ENCODE measurements at regions not wholly inside any gene's neighbourhood (a gene's known extent, or its start where the extent isn't known, plus 50 kb on each side); places are given as distances from the start of the nearest gene placed in this dataset.

- no peaks in the 10 kb centered on the region for H3K4me1 Mint-ChIP-seq
- 91% methylated on average over 1 of the region's 2 CpGs for WGBS (ENCODE audit: insufficient coverage)
- peaks cover 0 to 3% of the 10 kb centered on the region in 2 donors for H3K9me3 Mint-ChIP-seq
- Histone ChIP-seq H3K27me3 (ENCODE audit: control insufficient read depth, insufficient read depth, low read length) (no peaks in the 10 kb centered on the region), H3K36me3 (ENCODE audit: control insufficient read depth, insufficient read depth, low read length) (no peaks in the 10 kb centered on the region), H3K4me3 (ENCODE audit: low read length) (no peak overlapping the region), H3K4me1 (ENCODE audit: control insufficient read depth, insufficient read depth, low read length) (no peaks in the 10 kb centered on the region), H3K9me3 (ENCODE audit: control insufficient read depth, insufficient read depth, low read length) (no peaks in the 10 kb centered on the region), H3K27ac (ENCODE audit: low read length) (no peak overlapping the region)
- ATAC-seq (no peak), DNase-seq (no peak)
- no peak for TF ChIP-seq CTCF (IDR thresholded peaks at IDR 0.05)
- H3K27me3 Mint-ChIP-seq (ENCODE audit: low read depth in 2 of 2): no peaks in the 10 kb centered on the region
- H3K4me3 Mint-ChIP-seq: no peak overlapping the region
- intact Hi-C loops (cut with micrococcal nuclease): no loop called here
- H3K27ac Mint-ChIP-seq: no peak overlapping the region
- no peaks in the 10 kb centered on the region for H3K36me3 Mint-ChIP-seq
Measured at GRCh38 chr10:36604316-36604715, 521.1 kb upstream of the ANKRD30A start.

GRCh38 chr10:36603688-36604087 lies 521.7 kb upstream of the ANKRD30A start:
- 93% methylated on average over 2 of the region's 4 CpGs for WGBS (ENCODE audit: insufficient coverage)

GRCh38 chr10:36602374-36602773 lies 523.0 kb upstream of the ANKRD30A start:
- Mint-ChIP-seq H3K27me3 (ENCODE audit: low read depth in 2 of 2) (no peaks in the 10 kb centered on the region), H3K4me1 (no peaks in the 10 kb centered on the region), H3K27ac (no peak overlapping the region), H3K9me3 (peaks cover 0 to 3% of the 10 kb centered on the region in 2 donors), H3K36me3 (no peaks in the 10 kb centered on the region), H3K4me3 (no peak overlapping the region)
- no peak for TF ChIP-seq CTCF (IDR thresholded peaks at IDR 0.05)
- intact Hi-C loops (cut with micrococcal nuclease): no loop called here
- Histone ChIP-seq H3K36me3 (ENCODE audit: control insufficient read depth, insufficient read depth, low read length) (no peaks in the 10 kb centered on the region), H3K9me3 (ENCODE audit: control insufficient read depth, insufficient read depth, low read length) (no peaks in the 10 kb centered on the region), H3K27me3 (ENCODE audit: control insufficient read depth, insufficient read depth, low read length) (no peaks in the 10 kb centered on the region), H3K4me3 (ENCODE audit: low read length) (no peak overlapping the region), H3K27ac (ENCODE audit: low read length) (no peak overlapping the region), H3K4me1 (ENCODE audit: control insufficient read depth, insufficient read depth, low read length) (no peaks in the 10 kb centered on the region)
- ATAC-seq: no peak
- 96% methylated on average over 3 of the region's 4 CpGs for WGBS (ENCODE audit: insufficient coverage)
- no peak for DNase-seq

More at GRCh38 chr10:36603688-36604087, 521.7 kb upstream of the ANKRD30A start:
- H3K27me3 ChIP-seq (ENCODE audit: control insufficient read depth, insufficient read depth, low read length): no peaks in the 10 kb centered on the region
- Mint-ChIP-seq H3K27me3 (ENCODE audit: low read depth in 2 of 2) (no peaks in the 10 kb centered on the region), H3K9me3 (peaks cover 0 to 3% of the 10 kb centered on the region in 2 donors), H3K4me3 (no peak overlapping the region), H3K36me3 (no peaks in the 10 kb centered on the region), H3K4me1 (no peaks in the 10 kb centered on the region), H3K27ac (no peak overlapping the region)
- DNase-seq (no peak), ATAC-seq (no peak)
- H3K36me3 ChIP-seq (ENCODE audit: control insufficient read depth, insufficient read depth, low read length): no peaks in the 10 kb centered on the region
- TF ChIP-seq CTCF (IDR thresholded peaks at IDR 0.05): no peak
- H3K9me3 ChIP-seq (ENCODE audit: control insufficient read depth, insufficient read depth, low read length): no peaks in the 10 kb centered on the region
- intact Hi-C loops (cut with micrococcal nuclease): no loop called here
- no peak overlapping the region for H3K27ac ChIP-seq (ENCODE audit: low read length)
- H3K4me1 ChIP-seq (ENCODE audit: control insufficient read depth, insufficient read depth, low read length): no peaks in the 10 kb centered on the region
- no peak overlapping the region for H3K4me3 ChIP-seq (ENCODE audit: low read length)

GRCh38 chr10:36597756-36598320 lies 527.6 kb upstream of the ANKRD30A start:
- Histone ChIP-seq H3K4me3 (ENCODE audit: low read length) (no peak overlapping the region), H3K4me1 (ENCODE audit: control insufficient read depth, insufficient read depth, low read length) (no peaks in the 10 kb centered on the region), H3K9me3 (ENCODE audit: control insufficient read depth, insufficient read depth, low read length) (no peaks in the 10 kb centered on the region), H3K36me3 (ENCODE audit: control insufficient read depth, insufficient read depth, low read length) (no peaks in the 10 kb centered on the region), H3K27me3 (ENCODE audit: control insufficient read depth, insufficient read depth, low read length) (no peaks in the 10 kb centered on the region), H3K27ac (ENCODE audit: low read length) (no peak overlapping the region)
- DNase-seq: no peak
- 49% methylated on average over 3 of the region's 3 CpGs for WGBS (ENCODE audit: insufficient coverage)
- no peaks in the 10 kb centered on the region for H3K27me3 Mint-ChIP-seq (ENCODE audit: low read depth in 2 of 2)
- no peaks in the 10 kb centered on the region for H3K4me1 Mint-ChIP-seq
- H3K27ac Mint-ChIP-seq: no peak overlapping the region
- H3K36me3 Mint-ChIP-seq: no peaks in the 10 kb centered on the region
- intact Hi-C loops (cut with micrococcal nuclease): no loop called here
- H3K9me3 Mint-ChIP-seq: peaks cover 5 to 6% of the 10 kb centered on the region in 2 donors
- no peak overlapping the region for H3K4me3 Mint-ChIP-seq
- ATAC-seq: no peak
- TF ChIP-seq CTCF (IDR thresholded peaks at IDR 0.05): no peak

Measured in natural killer cell (primary cell).